Activated CD4-positive, alpha-beta T cell treated with anti-CD3 and anti-CD28 coated beads, Interleukin-2, amount 10 ng/mL, durations not matched to agents 7 days and 5 days (primary cell): ENCODE measurements at regions not wholly inside any gene's neighbourhood (a gene's known extent, or its start where the extent isn't known, plus 50 kb on each side); places are given as distances from the start of the nearest gene placed in this dataset.
"Not testable (repeated sequence)": the region's sequence is repeated elsewhere in the genome, so short reads cannot be mapped to it uniquely, and the experiment has no call there.

Experiments
- CTCF ChIA-PET: fragments of 350-600 bp; sonication (Branson Sonifier 250); formaldehyde crosslinking; loops from one replicate; lab custom pipeline; 2021; ENCODE audit warnings: antibody characterized with exemption; lab: Charles Lee
- POLR2A ChIA-PET: fragments of 350-600 bp; sonication (Branson Sonifier 250); formaldehyde crosslinking; loops from one replicate; lab custom pipeline; 2021; ENCODE audit warnings: antibody characterized with exemption; lab: Charles Lee
- DNase-seq: peaks from one replicate; pipeline ENCODE4 v3.0.0-alpha.2; 2020
- H3K27ac Mint-ChIP-seq: one replicate; pipeline ENCODE4 v1.8.0; 2021; ENCODE audit warnings: mild to moderate bottlenecking, moderate library complexity, mixed read lengths
- H3K27me3 Mint-ChIP-seq: one replicate; pipeline ENCODE4 v1.8.0; 2021; ENCODE audit warnings: mixed read lengths
- H3K36me3 Mint-ChIP-seq: one replicate; pipeline ENCODE4 v1.8.0; 2021; ENCODE audit warnings: low read depth, mixed read lengths
- H3K4me1 Mint-ChIP-seq: one replicate; pipeline ENCODE4 v1.8.0; 2021; ENCODE audit warnings: mixed read lengths
- H3K4me3 Mint-ChIP-seq: one replicate; pipeline ENCODE4 v1.8.0; 2021; ENCODE audit warnings: mild to moderate bottlenecking, moderate library complexity, mixed read lengths
- H3K9me3 Mint-ChIP-seq: one replicate; pipeline ENCODE4 v1.8.0; 2021; ENCODE audit warnings: mixed read lengths

- CTCF ChIA-PET, result interaction anchor here (1.3 to 1.8 kb wide), 4 partner anchors 9 to 125 kb away, joined by 3 to 9 read pairs (median 4); no protein-coding TSS in a partner anchor
- Mint-ChIP-seq H3K4me1 (peaks cover 90% of the 10 kb centered on the region), H3K36me3 (peaks cover 26% of the 10 kb centered on the region)
Measured at GRCh38 chr12:4151362-4152121, 122.0 kb upstream of the CCND2 start.

DNA sequence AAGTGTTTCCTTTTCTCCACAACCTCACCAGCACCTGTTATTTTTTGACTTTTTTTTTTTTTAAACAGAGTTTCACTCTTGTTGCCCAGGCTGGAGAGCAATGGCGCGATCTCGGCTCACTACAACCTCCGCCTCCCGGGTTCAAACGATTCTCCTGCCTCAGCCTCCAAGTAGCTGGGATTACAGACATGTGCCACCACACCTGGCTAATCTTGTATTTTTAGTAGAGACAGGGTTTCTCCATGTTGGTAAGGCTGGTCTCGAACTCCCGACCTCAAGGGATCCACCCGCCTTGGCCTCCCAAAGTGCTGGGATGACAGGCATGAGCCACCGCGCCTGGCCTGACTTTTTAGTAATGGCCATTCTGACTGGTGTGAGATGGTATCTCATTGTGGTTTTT lies 123.2 kb upstream of the CCND2 start:
- H3K36me3 Mint-ChIP-seq, result peaks cover 22% of the 10 kb centered on the region
- CTCF ChIA-PET, result interaction anchor here (0.6 kb wide), 1 partner anchor 160 kb away, joined by 3 read pairs; no protein-coding TSS in a partner anchor
- H3K4me3 Mint-ChIP-seq, POLR2A ChIA-PET, DNase-seq, H3K27me3 Mint-ChIP-seq: not testable (repeated sequence)
- peaks cover 16% of the 10 kb centered on the region for H3K9me3 Mint-ChIP-seq
- peak overlapping the region; percentile 42 for H3K27ac Mint-ChIP-seq
- H3K4me1 Mint-ChIP-seq, result peaks cover 90% of the 10 kb centered on the region

More at GRCh38 chr12:4151362-4152121, 122.0 kb upstream of the CCND2 start:
- Mint-ChIP-seq H3K4me3 (no peak overlapping the region), H3K9me3 (peaks cover 19% of the 10 kb centered on the region), H3K27me3 (no peaks in the 10 kb centered on the region), H3K27ac (peak overlapping the region; percentile 88)
- DNase-seq, result no peak
- POLR2A ChIA-PET, result interaction anchor here (0.6 to 1.2 kb wide), 2 partner anchors 9 to 104 kb away, joined by 3 to 6 read pairs; no protein-coding TSS in a partner anchor

GRCh38 chr12:4148418-4149056 lies 125.0 kb upstream of the CCND2 start:
- peak overlapping the region; percentile 28 for H3K27ac Mint-ChIP-seq
- ChIA-PET CTCF (interaction anchor here (0.6 to 3.8 kb wide), 5 partner anchors 8 to 41 kb away, joined by 3 to 10 read pairs (median 5); no protein-coding TSS in a partner anchor), POLR2A (interaction anchor here (0.6 kb wide), 2 partner anchors 9 to 29 kb away, joined by 3 to 5 read pairs; no protein-coding TSS in a partner anchor)
- H3K4me1 Mint-ChIP-seq, result peaks cover 90% of the 10 kb centered on the region
- H3K36me3 Mint-ChIP-seq, result peaks cover 21% of the 10 kb centered on the region
- no peak for DNase-seq
- H3K4me3 Mint-ChIP-seq, result no peak overlapping the region
- H3K9me3 Mint-ChIP-seq, result peaks cover 12% of the 10 kb centered on the region
- no peaks in the 10 kb centered on the region for H3K27me3 Mint-ChIP-seq

GRCh38 chr12:4147031-4147481 lies 126.5 kb upstream of the CCND2 start:
- DNase-seq, result no peak
- Mint-ChIP-seq H3K27me3 (no peaks in the 10 kb centered on the region), H3K36me3 (peaks cover 21% of the 10 kb centered on the region), H3K4me3 (no peak overlapping the region), H3K9me3 (peaks cover 12% of the 10 kb centered on the region), H3K27ac (peak overlapping the region; percentile 86), H3K4me1 (peaks cover 88% of the 10 kb centered on the region)
- CTCF ChIA-PET, result interaction anchor here (1.0 to 5.5 kb wide), 5 partner anchors 10 to 130 kb away, joined by 3 to 29 read pairs (median 7); partner anchors contain the start of gene CCND2
- POLR2A ChIA-PET, result interaction anchor here (1.0 kb wide), 2 partner anchors 122 to 125 kb away, joined by 4 read pairs; no protein-coding TSS in a partner anchor

- CTCF ChIA-PET, result interaction anchor here (0.9 to 5.5 kb wide), 8 partner anchors 9 to 148 kb away, joined by 3 to 29 read pairs (median 4); partner anchors contain the start of gene CCND2
- peak; percentile 40 for DNase-seq
Measured at GRCh38 chr12:4145990-4146859, 127.3 kb upstream of the CCND2 start.

GRCh38 chr12:4144676-4145075 lies 128.9 kb upstream of the CCND2 start:
- POLR2A ChIA-PET, result interaction anchor here (0.9 kb wide), 1 partner anchor 127 kb away, joined by 4 read pairs; no protein-coding TSS in a partner anchor

More at GRCh38 chr12:4145990-4146859, 127.3 kb upstream of the CCND2 start:
- H3K27me3 Mint-ChIP-seq, result no peaks in the 10 kb centered on the region
- H3K9me3 Mint-ChIP-seq, result peaks cover 9% of the 10 kb centered on the region
- POLR2A ChIA-PET, result interaction anchor here (0.6 to 1.0 kb wide), 2 partner anchors 19 to 123 kb away, joined by 4 to 8 read pairs; no protein-coding TSS in a partner anchor
- H3K36me3 Mint-ChIP-seq, result peaks cover 18% of the 10 kb centered on the region
- H3K4me3 Mint-ChIP-seq, result peak overlapping the region; percentile 24
- peaks cover 88% of the 10 kb centered on the region for H3K4me1 Mint-ChIP-seq
- H3K27ac Mint-ChIP-seq, result peak overlapping the region; percentile 86

DNA sequence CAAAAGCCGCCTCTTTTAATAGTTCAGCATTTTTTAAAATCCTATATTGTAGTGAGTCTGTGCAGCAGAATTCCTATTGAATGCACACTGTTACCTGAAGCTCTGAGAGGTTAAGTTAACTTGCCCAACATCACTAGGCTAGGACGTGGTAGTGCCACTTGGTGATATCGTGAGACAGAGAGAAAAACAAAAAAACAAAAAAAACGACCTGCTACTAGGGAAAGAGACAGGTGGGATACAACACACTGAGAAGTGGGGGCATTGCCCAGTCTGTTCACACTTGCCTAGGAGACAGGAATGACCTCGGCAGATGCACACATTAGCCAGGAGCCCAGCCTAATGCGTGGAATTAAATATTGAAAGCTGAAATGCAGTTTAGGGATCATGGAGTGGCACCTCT lies 129.7 kb upstream of the CCND2 start:
- peak; percentile 37 for DNase-seq
- peaks cover 3% of the 10 kb centered on the region for H3K9me3 Mint-ChIP-seq
- peak overlapping the region; percentile 52 for H3K27ac Mint-ChIP-seq
- H3K4me1 Mint-ChIP-seq, result peaks cover 96% of the 10 kb centered on the region
- H3K36me3 Mint-ChIP-seq, result peaks cover 8% of the 10 kb centered on the region
- CTCF ChIA-PET, result interaction anchor here (1.0 to 5.5 kb wide), 16 partner anchors 8 to 162 kb away, joined by 3 to 33 read pairs (median 4); no protein-coding TSS in a partner anchor
- POLR2A ChIA-PET, result interaction anchor here (0.7 to 2.1 kb wide), 2 partner anchors 12 to 129 kb away, joined by 5 to 6 read pairs; partner anchors contain the start of gene CCND2
- H3K27me3 Mint-ChIP-seq, result no peaks in the 10 kb centered on the region
- no peak overlapping the region for H3K4me3 Mint-ChIP-seq

More at GRCh38 chr12:4144676-4145075, 128.9 kb upstream of the CCND2 start:
- no peak overlapping the region for H3K4me3 Mint-ChIP-seq
- no peaks in the 10 kb centered on the region for H3K27me3 Mint-ChIP-seq
- CTCF ChIA-PET, result interaction anchor here (1.0 to 5.5 kb wide), 13 partner anchors 10 to 161 kb away, joined by 3 to 33 read pairs (median 4); no protein-coding TSS in a partner anchor
- H3K27ac Mint-ChIP-seq, result no peak overlapping the region
- H3K9me3 Mint-ChIP-seq, result no peaks in the 10 kb centered on the region
- no peak for DNase-seq
- peaks cover 90% of the 10 kb centered on the region for H3K4me1 Mint-ChIP-seq
- H3K36me3 Mint-ChIP-seq, result peaks cover 4% of the 10 kb centered on the region

- ChIA-PET POLR2A (interaction anchor here (1.0 to 2.1 kb wide), 2 partner anchors 10 to 132 kb away, joined by 3 to 6 read pairs; partner anchors contain the start of gene CCND2), CTCF (interaction anchor here (1.0 to 5.5 kb wide), 14 partner anchors 8 to 256 kb away, joined by 3 to 33 read pairs (median 5); no protein-coding TSS in a partner anchor)
- H3K36me3 Mint-ChIP-seq, result peaks cover 8% of the 10 kb centered on the region
- H3K4me1 Mint-ChIP-seq, result peaks cover 86% of the 10 kb centered on the region
- H3K27ac Mint-ChIP-seq, result peak overlapping the region; percentile 94
- DNase-seq, result no peak
- peak overlapping the region; percentile 67 for H3K4me3 Mint-ChIP-seq
- H3K9me3 Mint-ChIP-seq, result peaks cover 4% of the 10 kb centered on the region
- no peaks in the 10 kb centered on the region for H3K27me3 Mint-ChIP-seq
Measured at GRCh38 chr12:4141348-4142270, 132.0 kb upstream of the CCND2 start.

- H3K4me3 Mint-ChIP-seq, result no peak overlapping the region
- POLR2A ChIA-PET, result interaction anchor here (0.6 kb wide), 1 partner anchor 206 kb away, joined by 6 read pairs; no protein-coding TSS in a partner anchor
- H3K27ac Mint-ChIP-seq, result peak overlapping the region; percentile 94
- peaks cover 8% of the 10 kb centered on the region for H3K36me3 Mint-ChIP-seq
- CTCF ChIA-PET, result interaction anchor here (0.5 to 4.3 kb wide), 8 partner anchors 11 to 167 kb away, joined by 3 to 33 read pairs (median 4); no protein-coding TSS in a partner anchor
- no peak for DNase-seq
- no peaks in the 10 kb centered on the region for H3K27me3 Mint-ChIP-seq
- peaks cover 86% of the 10 kb centered on the region for H3K4me1 Mint-ChIP-seq
- H3K9me3 Mint-ChIP-seq, result peaks cover 4% of the 10 kb centered on the region
Measured at GRCh38 chr12:4140581-4141301, 132.8 kb upstream of the CCND2 start.

- no peak overlapping the region for H3K27ac Mint-ChIP-seq
- no peak for DNase-seq
- CTCF ChIA-PET, result interaction anchor here (0.7 to 1.7 kb wide), 8 partner anchors 9 to 57 kb away, joined by 3 to 7 read pairs (median 4); no protein-coding TSS in a partner anchor
Measured at GRCh38 chr12:4139191-4139590, 134.4 kb upstream of the CCND2 start.

More at GRCh38 chr12:4139191-4139590, 134.4 kb upstream of the CCND2 start:
- no peak overlapping the region for H3K4me3 Mint-ChIP-seq
- peaks cover 8% of the 10 kb centered on the region for H3K36me3 Mint-ChIP-seq
- peaks cover 83% of the 10 kb centered on the region for H3K4me1 Mint-ChIP-seq
- peaks cover 4% of the 10 kb centered on the region for H3K9me3 Mint-ChIP-seq
- POLR2A ChIA-PET, result no interaction called here
- H3K27me3 Mint-ChIP-seq, result no peaks in the 10 kb centered on the region
